ENCODE measurements at regions not wholly inside any gene's neighbourhood (a gene's known extent, or its start where the extent isn't known, plus 50 kb on each side); places are given as distances from the start of the nearest gene placed in this dataset.
A peak's percentile ranks its signal among the peaks of the same experiment; 100 is the strongest.

GRCh38 chr3:110767156-110767555 lies 304.5 kb upstream of the NECTIN3 start:
- Mint-ChIP-seq H3K4me3 (no peak overlapping the region), H3K27ac (no peak overlapping the region), H3K27me3 (ENCODE audit: low read depth, poor library complexity) (no peaks in the 10 kb centered on the region), H3K4me1 (no peaks in the 10 kb centered on the region), H3K9me3 (peaks cover 16% of the 10 kb centered on the region), H3K36me3 (ENCODE audit: low read depth) (peaks cover 9% of the 10 kb centered on the region)
- no peak for DNase-seq
- no peak for TF ChIP-seq CTCF (IDR thresholded peaks at IDR 0.05)

GRCh38 chr3:110767838-110768237 lies 303.8 kb upstream of the NECTIN3 start:
- H3K4me1 Mint-ChIP-seq, result no peaks in the 10 kb centered on the region
- DNase-seq, result no peak
- H3K27ac Mint-ChIP-seq, result no peak overlapping the region
- no peaks in the 10 kb centered on the region for H3K27me3 Mint-ChIP-seq (ENCODE audit: low read depth, poor library complexity)
- H3K4me3 Mint-ChIP-seq, result no peak overlapping the region
- TF ChIP-seq CTCF (IDR thresholded peaks at IDR 0.05), result no peak
- peaks cover 16% of the 10 kb centered on the region for H3K9me3 Mint-ChIP-seq
- peaks cover 9% of the 10 kb centered on the region for H3K36me3 Mint-ChIP-seq (ENCODE audit: low read depth)

GRCh38 chr3:110773413-110773954 lies 298.1 kb upstream of the NECTIN3 start:
- Mint-ChIP-seq H3K27ac (peak overlapping the region; percentile 83), H3K4me3 (no peak overlapping the region)

GRCh38 chr3:110774496-110775265 lies 296.9 kb upstream of the NECTIN3 start:
- peak overlapping the region; percentile 86 for H3K27ac Mint-ChIP-seq
- H3K4me1 Mint-ChIP-seq, result peaks cover 13% of the 10 kb centered on the region

More at GRCh38 chr3:110773413-110773954, 298.1 kb upstream of the NECTIN3 start:
- no peak for TF ChIP-seq CTCF (IDR thresholded peaks at IDR 0.05)
- Mint-ChIP-seq H3K36me3 (ENCODE audit: low read depth) (peaks cover 3% of the 10 kb centered on the region), H3K27me3 (ENCODE audit: low read depth, poor library complexity) (no peaks in the 10 kb centered on the region), H3K9me3 (peaks cover 5% of the 10 kb centered on the region), H3K4me1 (peaks cover 13% of the 10 kb centered on the region)
- DNase-seq, result no peak

GRCh38 chr3:110779581-110779980 lies 292.0 kb upstream of the NECTIN3 start:
- Mint-ChIP-seq H3K36me3 (ENCODE audit: low read depth) (no peaks in the 10 kb centered on the region), H3K4me1 (peaks cover 2% of the 10 kb centered on the region), H3K27ac (no peak overlapping the region), H3K4me3 (no peak overlapping the region), H3K27me3 (ENCODE audit: low read depth, poor library complexity) (no peaks in the 10 kb centered on the region), H3K9me3 (peaks cover 2% of the 10 kb centered on the region)
- TF ChIP-seq CTCF (IDR thresholded peaks at IDR 0.05), result no peak
- DNase-seq, result no peak

More at GRCh38 chr3:110774496-110775265, 296.9 kb upstream of the NECTIN3 start:
- DNase-seq, result no peak
- H3K27me3 Mint-ChIP-seq (ENCODE audit: low read depth, poor library complexity), result no peaks in the 10 kb centered on the region
- no peak for TF ChIP-seq CTCF (IDR thresholded peaks at IDR 0.05)
- no peaks in the 10 kb centered on the region for H3K9me3 Mint-ChIP-seq
- H3K36me3 Mint-ChIP-seq (ENCODE audit: low read depth), result no peaks in the 10 kb centered on the region
- H3K4me3 Mint-ChIP-seq, result no peak overlapping the region

- Mint-ChIP-seq H3K4me1 (no peaks in the 10 kb centered on the region), H3K9me3 (peaks cover 25% of the 10 kb centered on the region), H3K4me3 (no peak overlapping the region), H3K27me3 (ENCODE audit: low read depth, poor library complexity) (no peaks in the 10 kb centered on the region), H3K36me3 (ENCODE audit: low read depth) (no peaks in the 10 kb centered on the region), H3K27ac (no peak overlapping the region)
- no peak for TF ChIP-seq CTCF (IDR thresholded peaks at IDR 0.05)
- DNase-seq, result no peak
These were observed 288.1 kb upstream of the NECTIN3 start for GRCh38 chr3:110783541-110783940.
